HG03025 (cell line): ENCODE measurements at regions not wholly inside any gene's neighbourhood (a gene's known extent, or its start where the extent isn't known, plus 50 kb on each side); places are given as distances from the start of the nearest gene placed in this dataset.
"Not testable (repeated sequence)": the region's sequence is repeated elsewhere in the genome, so short reads cannot be mapped to it uniquely, and the experiment has no call there.

Source experiments
- ATAC-seq: cut with Tn5 transposase; IDR thresholded peaks from one replicate; pipeline ENCODE4 v1.9.1; 2021; ENCODE audit warnings: mild to moderate bottlenecking, moderate library complexity; ENCODE audit not compliant: unreplicated experiment, low FRiP score

GRCh38 chr6:134447883-134448387 lies 130.0 kb upstream of the SGK1 start:
- ATAC-seq: no peak

- no peak for ATAC-seq
Observed at GRCh38 chr6:134447423-134447822, 129.5 kb upstream of the SGK1 start.

DNA sequence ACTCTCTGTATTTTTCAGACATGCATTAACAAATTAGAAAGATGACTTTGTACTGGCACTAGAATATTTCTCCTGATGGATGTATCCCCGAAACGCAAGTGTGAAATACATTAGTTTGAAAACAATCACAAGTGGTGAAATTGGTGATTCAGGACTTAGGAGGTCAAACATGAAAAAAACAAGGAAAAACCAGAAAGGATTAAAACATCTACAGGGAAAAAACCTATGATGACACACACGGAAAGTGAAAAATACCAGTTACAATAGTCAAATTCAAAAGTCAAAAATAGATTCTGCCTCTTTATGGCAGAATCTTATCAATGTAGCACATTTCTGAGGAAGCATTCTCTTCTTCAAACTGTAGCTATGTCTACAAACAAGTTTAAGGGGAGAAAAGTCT lies 129.0 kb upstream of the SGK1 start:
- no peak for ATAC-seq

DNA sequence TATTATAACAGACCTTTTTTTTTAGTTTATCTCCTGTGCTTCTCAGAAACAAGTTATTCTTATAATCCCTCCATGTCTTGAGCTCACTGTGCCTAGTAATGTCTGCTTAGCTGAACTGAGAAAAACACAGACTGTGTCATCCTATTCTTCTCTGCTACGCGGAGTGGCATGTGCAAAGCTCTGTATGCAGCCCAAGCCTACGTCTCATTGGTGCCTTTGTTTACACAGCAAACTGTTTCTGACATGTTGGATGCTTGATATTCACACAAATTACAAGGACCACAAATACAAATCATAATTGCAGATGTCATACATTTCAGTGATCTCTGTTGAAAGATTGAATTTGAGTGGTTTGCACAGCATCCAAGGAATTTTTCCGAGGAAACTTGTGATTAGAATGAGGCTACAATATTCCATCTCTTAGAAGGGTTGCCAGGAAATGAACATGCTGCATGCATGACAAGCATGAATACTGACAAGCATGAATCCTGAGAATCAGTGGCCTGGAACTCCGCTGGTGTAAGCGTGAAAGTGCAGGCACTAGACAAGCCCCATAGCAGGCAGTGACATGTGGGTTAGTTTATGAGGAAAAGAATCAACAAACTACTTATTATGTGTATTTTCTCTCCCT lies 128.4 kb upstream of the SGK1 start:
- ATAC-seq: no peak

DNA sequence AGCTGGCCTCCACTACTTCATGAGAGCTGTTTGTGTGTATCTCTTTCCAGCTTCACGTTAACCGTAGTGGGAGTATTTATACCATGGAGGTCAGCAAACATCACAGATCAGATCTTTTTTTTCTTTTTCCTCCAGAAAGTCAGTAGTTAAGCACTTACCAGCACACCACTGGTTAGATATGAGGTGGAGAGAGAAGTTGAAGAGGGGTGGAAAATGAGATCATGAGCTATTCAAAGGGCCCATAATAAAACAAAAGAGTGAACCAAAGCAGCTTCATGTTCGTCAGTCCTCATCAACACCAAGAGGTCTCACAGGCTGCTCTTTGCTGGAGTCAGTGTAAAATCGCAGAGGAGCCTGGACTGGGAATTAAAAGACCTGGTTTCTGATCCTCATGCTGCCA lies 125.1 kb upstream of the SGK1 start:
- no peak for ATAC-seq

- no peak for ATAC-seq
Observed at GRCh38 chr6:134442073-134442472, 124.2 kb upstream of the SGK1 start.

DNA sequence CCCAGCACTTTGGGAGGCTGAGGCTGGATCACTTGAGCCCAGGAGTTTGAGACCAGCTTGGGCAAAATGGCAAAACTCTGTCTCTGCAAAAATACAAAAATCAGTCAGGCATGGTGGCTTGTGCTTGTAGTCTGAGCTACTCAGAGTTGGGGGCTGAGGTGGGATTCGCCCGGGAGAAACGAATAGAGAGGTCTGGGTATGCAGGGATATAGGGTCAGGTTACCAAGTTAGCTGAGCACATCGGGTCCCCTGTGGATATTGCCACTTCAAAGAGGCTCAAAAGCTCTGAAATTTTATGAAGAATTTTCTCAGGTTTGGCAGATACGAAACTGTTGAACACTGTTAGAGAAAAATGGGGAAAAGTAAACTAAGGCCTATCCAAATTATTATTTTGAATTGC lies 120.9 kb upstream of the SGK1 start:
- ATAC-seq: no peak

GRCh38 chr6:134437376-134437775 lies 119.5 kb upstream of the SGK1 start:
- no peak for ATAC-seq

DNA sequence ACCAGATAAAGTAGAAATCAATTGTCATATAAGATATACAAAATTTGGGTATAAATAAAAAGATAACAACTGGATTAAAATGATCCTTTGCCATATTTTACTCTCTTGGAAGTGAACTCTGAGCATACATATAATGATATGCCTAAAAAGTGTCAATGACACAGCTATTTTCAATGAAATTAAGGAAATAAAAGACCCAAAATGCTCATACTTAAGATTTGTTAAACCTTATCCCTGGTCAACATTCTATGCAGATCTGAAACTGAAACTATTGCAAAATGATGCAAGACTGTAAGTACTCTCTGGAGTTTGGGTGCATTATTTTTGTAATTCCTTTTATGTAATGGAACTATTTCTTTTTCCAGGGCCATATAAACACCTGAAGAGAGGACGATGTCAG lies 119.0 kb upstream of the SGK1 start:
- no peak for ATAC-seq

GRCh38 chr6:134436281-134436815 lies 118.4 kb upstream of the SGK1 start:
- ATAC-seq: peak; percentile 67

DNA sequence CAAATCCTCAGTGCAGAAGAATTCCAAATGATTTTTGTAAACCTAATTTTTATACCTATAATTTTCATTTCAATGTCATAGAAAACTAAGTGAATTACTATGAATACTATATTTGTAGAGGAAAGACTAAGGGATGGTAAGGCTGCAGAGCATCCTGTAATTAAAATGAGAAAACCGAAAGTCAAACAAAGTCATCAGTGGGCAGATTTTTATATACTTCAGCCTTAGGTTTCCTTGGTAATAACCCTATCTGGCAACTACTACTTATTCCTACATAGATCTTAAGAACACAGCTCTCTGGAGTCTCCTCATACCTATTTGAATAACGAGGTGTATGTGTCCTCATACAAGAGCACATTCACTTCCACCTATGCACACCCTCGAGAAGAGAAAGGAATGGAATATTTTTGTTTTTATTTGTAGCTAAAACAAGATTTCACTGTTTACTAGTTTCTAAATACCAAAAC lies 117.9 kb upstream of the SGK1 start:
- ATAC-seq: peak; percentile 26

GRCh38 chr6:134434019-134434942 lies 116.4 kb upstream of the SGK1 start:
- no peak for ATAC-seq

DNA sequence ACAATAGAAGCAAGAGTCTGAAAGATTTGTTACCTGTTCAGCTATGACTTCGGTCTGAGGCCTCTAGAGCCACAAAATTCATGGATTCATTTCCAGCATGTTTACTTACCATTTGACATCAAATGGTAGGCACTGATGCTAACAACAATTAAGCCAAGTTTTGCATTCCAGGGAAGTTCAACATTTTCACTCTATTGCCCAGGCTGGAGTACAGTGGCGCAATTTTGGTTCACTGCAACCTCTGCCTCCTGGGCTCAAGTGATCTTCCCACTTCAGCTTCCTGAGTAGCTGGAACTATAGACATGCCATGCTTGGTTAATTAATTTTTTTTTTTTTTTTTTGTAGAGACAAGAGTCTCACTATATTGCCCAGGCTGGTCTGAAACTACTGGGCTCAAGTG lies 114.1 kb upstream of the SGK1 start:
- no peak for ATAC-seq

- ATAC-seq: no peak
Observed at GRCh38 chr6:134431421-134431859, 113.5 kb upstream of the SGK1 start.

DNA sequence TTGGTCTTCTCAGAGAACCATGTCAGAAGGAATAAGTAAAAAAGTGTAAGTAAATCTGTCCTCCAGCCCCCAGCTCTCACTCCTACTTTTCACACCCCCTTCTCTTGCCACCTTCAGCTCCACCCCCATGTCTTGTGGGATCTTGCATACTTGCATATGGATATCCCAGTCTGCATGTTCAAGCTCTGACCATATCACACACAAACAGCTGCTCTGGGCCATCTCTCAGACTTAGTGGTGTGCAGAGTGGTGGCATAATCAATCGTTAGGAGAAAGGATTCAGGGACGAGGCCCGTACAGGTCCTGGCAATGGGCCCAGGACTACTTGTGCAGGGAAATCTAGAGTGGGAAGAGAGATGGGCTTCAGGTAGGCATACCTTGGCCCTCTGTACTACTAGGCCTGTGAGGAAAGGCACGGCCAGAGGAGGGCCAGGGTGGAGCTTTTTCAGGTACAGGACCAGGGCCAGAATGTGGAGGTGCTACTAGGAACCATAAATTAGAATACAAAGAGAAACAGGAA lies 112.0 kb upstream of the SGK1 start:
- no peak for ATAC-seq

- ATAC-seq: no peak
Observed at GRCh38 chr6:134427721-134428120, 109.8 kb upstream of the SGK1 start.

GRCh38 chr6:134426623-134427022 lies 108.7 kb upstream of the SGK1 start:
- no peak for ATAC-seq

DNA sequence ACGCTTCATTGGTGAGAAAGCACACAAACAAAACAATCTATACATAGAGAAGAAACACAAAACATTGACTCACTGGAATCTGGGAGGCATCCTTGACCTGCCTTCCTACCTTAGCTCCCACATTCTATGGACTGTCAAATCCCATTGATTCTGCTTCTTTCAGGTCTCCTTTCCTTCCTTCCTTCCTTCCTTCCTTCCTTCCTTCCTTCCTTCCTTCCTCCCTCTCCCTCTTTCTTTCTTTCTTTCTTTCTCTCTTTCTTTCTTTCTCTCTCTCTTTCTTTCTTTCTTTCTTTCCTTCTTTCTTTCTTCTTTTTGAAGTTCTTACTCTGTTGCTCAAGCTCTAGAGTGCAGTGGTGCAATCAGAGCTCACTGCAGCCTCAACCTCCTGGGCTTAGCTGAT lies 108.0 kb upstream of the SGK1 start:
- not testable (repeated sequence) for ATAC-seq

DNA sequence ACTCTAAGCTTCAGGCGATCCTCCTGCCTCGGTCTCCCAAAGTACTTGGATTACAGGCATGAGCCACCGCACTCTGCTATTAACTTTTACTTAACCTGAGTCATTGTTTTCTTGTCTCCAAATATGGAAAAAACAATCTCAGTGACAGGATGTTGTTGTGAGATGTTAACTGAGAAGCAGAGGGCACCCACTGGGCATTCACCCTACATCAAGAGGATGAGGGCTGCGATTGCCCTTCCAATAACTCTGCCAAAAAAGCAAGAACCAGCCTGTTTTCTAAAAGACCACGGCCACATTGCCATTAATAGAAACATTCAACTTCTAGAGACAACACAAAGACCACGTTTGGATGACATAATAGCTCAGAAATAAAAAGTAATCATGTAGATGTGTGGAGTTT lies 107.6 kb upstream of the SGK1 start:
- ATAC-seq: no peak

- no peak for ATAC-seq
Observed at GRCh38 chr6:134424798-134425170, 106.9 kb upstream of the SGK1 start.

GRCh38 chr6:134424165-134424797 lies 106.4 kb upstream of the SGK1 start:
- ATAC-seq: no peak
